ENCODE measurements at regions not wholly inside any gene's neighbourhood (a gene's known extent, or its start where the extent isn't known, plus 50 kb on each side); places are given as distances from the start of the nearest gene placed in this dataset.

- H3K4me2 ChIP-seq (ENCODE audit: control insufficient read depth, insufficient read depth): no peak overlapping the region
- SMC1A ChIA-PET (ENCODE audit: uncharacterized antibody, unreplicated experiment): no interaction called here
- RAD21 ChIA-PET (ENCODE audit: unreplicated experiment): no interaction called here
- no peaks in the 10 kb centered on the region for H3K36me3 ChIP-seq (ENCODE audit: control insufficient read depth in 2 of 2, insufficient read depth in 2 of 2, low read length in 1 of 2)
- H4K20me1 ChIP-seq (ENCODE audit: control insufficient read depth, insufficient read depth): no peaks in the 10 kb centered on the region
- H2AFZ ChIP-seq (ENCODE audit: control insufficient read depth, low read depth, low read length): no peak overlapping the region
- H3K27ac ChIP-seq (ENCODE audit: control insufficient read depth, insufficient read depth): no peak overlapping the region
- peaks cover 8% of the 10 kb centered on the region for H3K9me3 ChIP-seq (replicated peaks; ENCODE audit: control insufficient read depth, insufficient read depth, low read length)
- TF ChIP-seq NR2C1 (IDR thresholded peaks at IDR 0.05) (no peak), CEBPB (IDR thresholded peaks at IDR 0.05; ENCODE audit: borderline replicate concordance in 1 of 2, low read depth in 2 of 2, low read length in 2 of 2) (no peak), RAD21 (IDR thresholded peaks at IDR 0.05; ENCODE audit: insufficient read depth, low read depth, low read length) (no peak), RB1 (IDR thresholded peaks at IDR 0.05; ENCODE audit: borderline replicate concordance) (no peak), LARP7 (IDR thresholded peaks at IDR 0.05) (no peak), CBX5 (IDR thresholded peaks at IDR 0.05; ENCODE audit: low read depth) (peak; percentile 53; the same call in 1 of the 2 replicates), ETV6 (conservative IDR thresholded peaks at IDR 0.05 in 1 of 2, IDR thresholded peaks at IDR 0.05 in 1 of 2; ENCODE audit: borderline replicate concordance in 1 of 2, low read depth in 1 of 2) (no peak), ZSCAN29 (IDR thresholded peaks at IDR 0.05) (no peak)
- WGBS (ENCODE audit: insufficient coverage, insufficient replicate concordance, low lambda C conversion rate, missing lambda C conversion rate): 0% methylated on average over 2 of the region's 2 CpGs
- no peaks in the 10 kb centered on the region for H3K79me2 ChIP-seq (ENCODE audit: control insufficient read depth, insufficient read depth, low read length)
- H3K27me3 ChIP-seq (replicated peaks in 1 of 2; ENCODE audit: control insufficient read depth in 2 of 2, insufficient read depth in 2 of 2, low read length in 1 of 2): no peaks in the 10 kb centered on the region
- no peak for ATAC-seq
- in situ Hi-C loops (cut with MboI) (no loop called here), intact Hi-C loops (cut with micrococcal nuclease; ENCODE audit: unreplicated experiment) (no loop called here)
- CTCF ChIA-PET: no interaction called here
- no TSS peak for BruUV-seq (replicated peaks)
- no peak overlapping the region for H3K4me3 ChIP-seq
- no peak overlapping the region for H3K9ac ChIP-seq (ENCODE audit: control insufficient read depth, insufficient read depth, low read length)
- FAIRE-seq: no peak
- no peak for DNase-seq (ENCODE audit: low read depth, low spot score)
- POLR2A ChIA-PET: no interaction called here
- H3K4me1 ChIP-seq (ENCODE audit: control insufficient read depth, insufficient read depth, low read length): no peaks in the 10 kb centered on the region
These were observed 117.1 kb downstream of the NREP start for GRCh38 chr5:111639912-111640311.

- 0% methylated on average over 2 of the region's 2 CpGs for WGBS (ENCODE audit: insufficient coverage, insufficient replicate concordance, low lambda C conversion rate, missing lambda C conversion rate)
- TF ChIP-seq FOS (IDR thresholded peaks at IDR 0.05; ENCODE audit: borderline replicate concordance, extremely low read depth, insufficient read length) (no peak), NFIC (IDR thresholded peaks at IDR 0.05; ENCODE audit: low read depth, low read length) (no peak), RB1 (IDR thresholded peaks at IDR 0.05; ENCODE audit: borderline replicate concordance) (no peak), CHD4 (IDR thresholded peaks at IDR 0.05) (no peak)
- no peak overlapping the region for H3K27ac ChIP-seq (ENCODE audit: control insufficient read depth, insufficient read depth)
- no peak overlapping the region for H3K4me3 ChIP-seq
- ChIA-PET CTCF (interaction anchor here (0.6 to 0.9 kb wide), 2 partner anchors 11 to 44 kb away, joined by 3 to 4 read pairs; no protein-coding TSS in a partner anchor), RAD21 (ENCODE audit: unreplicated experiment) (interaction anchor here (0.6 to 0.8 kb wide), 2 partner anchors 89 to 142 kb away, joined by 3 read pairs; no protein-coding TSS in a partner anchor), POLR2A (no interaction called here), SMC1A (ENCODE audit: uncharacterized antibody, unreplicated experiment) (no interaction called here)
- ATAC-seq (no peak), FAIRE-seq (no peak), DNase-seq (ENCODE audit: low read depth, low spot score) (no peak)
- H3K4me2 ChIP-seq (ENCODE audit: control insufficient read depth, insufficient read depth): no peak overlapping the region
- intact Hi-C loops (cut with micrococcal nuclease; ENCODE audit: unreplicated experiment) (no loop called here), in situ Hi-C loops (cut with MboI) (no loop called here)
- H3K36me3 ChIP-seq (ENCODE audit: control insufficient read depth in 2 of 2, insufficient read depth in 2 of 2, low read length in 1 of 2): no peaks in the 10 kb centered on the region
- H3K9ac ChIP-seq (ENCODE audit: control insufficient read depth, insufficient read depth, low read length): no peak overlapping the region
- no peaks in the 10 kb centered on the region for H3K79me2 ChIP-seq (ENCODE audit: control insufficient read depth, insufficient read depth, low read length)
- BruUV-seq (replicated peaks): no TSS peak
- H2AFZ ChIP-seq (ENCODE audit: control insufficient read depth, low read depth, low read length): no peak overlapping the region
- H3K9me3 ChIP-seq (replicated peaks; ENCODE audit: control insufficient read depth, insufficient read depth, low read length): peaks cover 8% of the 10 kb centered on the region
- no peaks in the 10 kb centered on the region for H3K4me1 ChIP-seq (ENCODE audit: control insufficient read depth, insufficient read depth, low read length)
- H3K27me3 ChIP-seq (replicated peaks in 1 of 2; ENCODE audit: control insufficient read depth in 2 of 2, insufficient read depth in 2 of 2, low read length in 1 of 2): no peaks in the 10 kb centered on the region
- H4K20me1 ChIP-seq (ENCODE audit: control insufficient read depth, insufficient read depth): no peaks in the 10 kb centered on the region
These were observed 120.3 kb downstream of the NREP start for GRCh38 chr5:111636736-111637135.
